GM12878 (cell line): ENCODE measurements at regions not wholly inside any gene's neighbourhood (a gene's known extent, or its start where the extent isn't known, plus 50 kb on each side); places are given as distances from the start of the nearest gene placed in this dataset.
A peak's percentile ranks its signal among the peaks of the same experiment; 100 is the strongest.

ENCODE experiments used
- ASH2L ChIP-seq: fragments of 300-600, 200-600 bp; sonication (generic); IDR thresholded peaks from 2 replicates; pipeline ENCODE4 v1.6.1; 2017; ENCODE audit warnings: low read depth, mild to moderate bottlenecking, borderline replicate concordance
- CBFB ChIP-seq: IDR thresholded peaks from 2 replicates; pipeline ENCODE4 v1.6.1; 2016; ENCODE audit warnings: antibody characterized with exemption, low read depth
- CREB1 ChIP-seq: IDR thresholded peaks from 2 replicates; pipeline ENCODE4 v1.6.1; 2012; ENCODE audit warnings: low read depth, mild to moderate bottlenecking, inconsistent platforms
- HDAC2 ChIP-seq: fragments of 200-600 bp; sonication (generic); IDR thresholded peaks from 2 replicates; pipeline ENCODE4 v1.6.1; 2017
- IRF4 ChIP-seq: IDR thresholded peaks from 2 replicates; pipeline ENCODE4 v1.6.1; 2011; ENCODE audit warnings: low read depth, low read length
- JUND ChIP-seq: IDR thresholded peaks from 2 replicates; pipeline ENCODE4 v1.6.1; 2012; ENCODE audit warnings: low read depth, mild to moderate bottlenecking, low read length, improper control_type of control experiment, moderate library complexity
- NKRF ChIP-seq: fragments of 450-650 bp; conservative IDR thresholded peaks from 2 replicates; pipeline ENCODE4 v1.6.1; 2017; ENCODE audit warnings: mild to moderate bottlenecking, moderate library complexity
- NR2C1 ChIP-seq: fragments of 450-650 bp; IDR thresholded peaks from 2 replicates; pipeline ENCODE4 v1.6.1; 2017; ENCODE audit warnings: antibody characterized with exemption, mild to moderate bottlenecking, moderate library complexity
- PAX8 ChIP-seq: fragments of 450-650 bp; IDR thresholded peaks from 2 replicates; pipeline ENCODE4 v1.6.1; 2017; ENCODE audit warnings: mild to moderate bottlenecking, moderate library complexity
- POLR2AphosphoS2 ChIP-seq: IDR thresholded peaks from 2 replicates; pipeline ENCODE4 v1.6.1; 2011; ENCODE audit warnings: low read depth, mild to moderate bottlenecking, low read length, improper control_type of control experiment, moderate library complexity
- PRDM15 ChIP-seq: fragments of 450-650 bp; formaldehyde crosslinking; IDR thresholded peaks from 2 replicates; pipeline ENCODE4 v1.4.0; 2020; ENCODE audit warnings: mild to moderate bottlenecking, moderate library complexity
- RELA ChIP-seq: fragments of 450-650 bp; IDR thresholded peaks from 2 replicates; pipeline ENCODE4 v1.8.0; 2014; ENCODE audit warnings: borderline replicate concordance; ENCODE audit not compliant: partially characterized antibody
- SIN3A ChIP-seq: IDR thresholded peaks from 2 replicates; pipeline ENCODE4 v1.6.1; 2012; ENCODE audit warnings: low read depth, low read length, improper control_type of control experiment
- SP1 ChIP-seq: IDR thresholded peaks from one replicate; pipeline ENCODE4 v1.6.1; 2011; ENCODE audit warnings: low read depth, low read length
- SREBF1 ChIP-seq: IDR thresholded peaks from 2 replicates; pipeline ENCODE4 v1.6.1; 2012; ENCODE audit warnings: mild to moderate bottlenecking, low read length
- TAF1 ChIP-seq: IDR thresholded peaks from 2 replicates; pipeline ENCODE4 v1.6.1; 2011; ENCODE audit warnings: mild to moderate bottlenecking, low read depth, low read length, borderline replicate concordance
- TBL1XR1 ChIP-seq: IDR thresholded peaks from 2 replicates; pipeline ENCODE4 v1.6.1; 2012; ENCODE audit warnings: low read depth, low read length, improper control_type of control experiment
- TCF12 ChIP-seq: IDR thresholded peaks from 2 replicates; pipeline ENCODE4 v1.6.1; 2011; ENCODE audit warnings: low read depth, mild to moderate bottlenecking, low read length
- TCF3 ChIP-seq: IDR thresholded peaks from 2 replicates; pipeline ENCODE4 v1.6.1; 2012; ENCODE audit warnings: low read depth, mild to moderate bottlenecking, low read length, borderline replicate concordance; ENCODE audit not compliant: insufficient read depth
- ZBED1 ChIP-seq: IDR thresholded peaks from 2 replicates; pipeline ENCODE4 v1.6.1; 2016; ENCODE audit warnings: borderline replicate concordance
- ZNF274 ChIP-seq: IDR thresholded peaks from one replicate; pipeline ENCODE4 v1.8.0; 2011; ENCODE audit not compliant: insufficient read length, insufficient read depth
- ZNF384 ChIP-seq: IDR thresholded peaks from 2 replicates; pipeline ENCODE4 v1.6.1; 2012; ENCODE audit warnings: low read depth, mild to moderate bottlenecking, low read length, improper control_type of control experiment, borderline replicate concordance
- TF ChIP-seq, protein P1 (sequence below): IDR thresholded peaks from 2 replicates; pipeline ENCODE4 v1.6.1; 2012; ENCODE audit warnings: low read depth, low read length, improper control_type of control experiment
- TF ChIP-seq, protein P2 (sequence below): IDR thresholded peaks from 2 replicates; pipeline ENCODE4 v1.6.1; 2012; ENCODE audit warnings: low read depth, low read length, improper control_type of control experiment
- TF ChIP-seq, protein P3 (sequence below): fragments of 450-650 bp; IDR thresholded peaks from 2 replicates; pipeline ENCODE4 v1.6.1; 2017; ENCODE audit warnings: antibody characterized with exemption, mild to moderate bottlenecking, moderate library complexity

DNA sequence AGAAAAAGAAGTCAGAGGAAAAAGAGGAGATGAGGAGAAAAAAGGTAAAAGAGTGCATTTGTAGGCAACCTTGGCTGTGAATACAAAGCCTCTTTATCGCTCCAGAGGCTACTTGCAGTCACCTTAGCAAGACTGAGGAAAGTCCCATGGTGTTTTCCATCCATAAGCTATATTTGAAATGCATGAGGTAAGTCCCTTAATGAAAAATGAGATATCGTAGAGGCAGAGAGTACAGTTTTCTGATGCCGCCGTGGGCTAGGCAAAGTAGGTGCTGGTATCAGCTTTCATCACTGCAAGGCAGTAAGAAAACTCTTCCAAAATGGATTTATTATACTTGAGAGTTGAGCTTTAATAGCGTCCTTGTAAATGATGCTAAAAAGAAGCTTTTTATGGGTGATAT, 186.8 kb downstream of the ASCL1 start (continued):
- TF ChIP-seq, protein P1, sequence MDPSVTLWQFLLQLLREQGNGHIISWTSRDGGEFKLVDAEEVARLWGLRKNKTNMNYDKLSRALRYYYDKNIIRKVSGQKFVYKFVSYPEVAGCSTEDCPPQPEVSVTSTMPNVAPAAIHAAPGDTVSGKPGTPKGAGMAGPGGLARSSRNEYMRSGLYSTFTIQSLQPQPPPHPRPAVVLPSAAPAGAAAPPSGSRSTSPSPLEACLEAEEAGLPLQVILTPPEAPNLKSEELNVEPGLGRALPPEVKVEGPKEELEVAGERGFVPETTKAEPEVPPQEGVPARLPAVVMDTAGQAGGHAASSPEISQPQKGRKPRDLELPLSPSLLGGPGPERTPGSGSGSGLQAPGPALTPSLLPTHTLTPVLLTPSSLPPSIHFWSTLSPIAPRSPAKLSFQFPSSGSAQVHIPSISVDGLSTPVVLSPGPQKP, result no peak
- TF ChIP-seq TAF1, result no peak
- peak; percentile 94 for TF ChIP-seq RELA
- TF ChIP-seq PRDM15, result no peak
- TF ChIP-seq ASH2L, result no peak
- no peak for TF ChIP-seq TBL1XR1
- no peak for TF ChIP-seq CBFB
- TF ChIP-seq JUND, result no peak
- TF ChIP-seq, protein P2, sequence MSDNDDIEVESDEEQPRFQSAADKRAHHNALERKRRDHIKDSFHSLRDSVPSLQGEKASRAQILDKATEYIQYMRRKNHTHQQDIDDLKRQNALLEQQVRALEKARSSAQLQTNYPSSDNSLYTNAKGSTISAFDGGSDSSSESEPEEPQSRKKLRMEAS, result no peak
- no peak for TF ChIP-seq CREB1
- no peak for TF ChIP-seq SIN3A
- TF ChIP-seq HDAC2, result no peak
- no peak for TF ChIP-seq NKRF
- TF ChIP-seq ZNF274, result no peak
- TF ChIP-seq ZBED1, result no peak
- TF ChIP-seq POLR2AphosphoS2, result no peak
- no peak for TF ChIP-seq IRF4
- TF ChIP-seq, protein P3, sequence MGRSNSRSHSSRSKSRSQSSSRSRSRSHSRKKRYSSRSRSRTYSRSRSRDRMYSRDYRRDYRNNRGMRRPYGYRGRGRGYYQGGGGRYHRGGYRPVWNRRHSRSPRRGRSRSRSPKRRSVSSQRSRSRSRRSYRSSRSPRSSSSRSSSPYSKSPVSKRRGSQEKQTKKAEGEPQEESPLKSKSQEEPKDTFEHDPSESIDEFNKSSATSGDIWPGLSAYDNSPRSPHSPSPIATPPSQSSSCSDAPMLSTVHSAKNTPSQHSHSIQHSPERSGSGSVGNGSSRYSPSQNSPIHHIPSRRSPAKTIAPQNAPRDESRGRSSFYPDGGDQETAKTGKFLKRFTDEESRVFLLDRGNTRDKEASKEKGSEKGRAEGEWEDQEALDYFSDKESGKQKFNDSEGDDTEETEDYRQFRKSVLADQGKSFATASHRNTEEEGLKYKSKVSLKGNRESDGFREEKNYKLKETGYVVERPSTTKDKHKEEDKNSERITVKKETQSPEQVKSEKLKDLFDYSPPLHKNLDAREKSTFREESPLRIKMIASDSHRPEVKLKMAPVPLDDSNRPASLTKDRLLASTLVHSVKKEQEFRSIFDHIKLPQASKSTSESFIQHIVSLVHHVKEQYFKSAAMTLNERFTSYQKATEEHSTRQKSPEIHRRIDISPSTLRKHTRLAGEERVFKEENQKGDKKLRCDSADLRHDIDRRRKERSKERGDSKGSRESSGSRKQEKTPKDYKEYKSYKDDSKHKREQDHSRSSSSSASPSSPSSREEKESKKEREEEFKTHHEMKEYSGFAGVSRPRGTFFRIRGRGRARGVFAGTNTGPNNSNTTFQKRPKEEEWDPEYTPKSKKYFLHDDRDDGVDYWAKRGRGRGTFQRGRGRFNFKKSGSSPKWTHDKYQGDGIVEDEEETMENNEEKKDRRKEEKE, result no peak
- TF ChIP-seq ZNF384, result no peak
- no peak for TF ChIP-seq NR2C1
- TF ChIP-seq PAX8, result no peak
- no peak for TF ChIP-seq TCF3
- no peak for TF ChIP-seq SP1
- no peak for TF ChIP-seq TCF12
- no peak for TF ChIP-seq SREBF1
